Skeletal muscle cell (primary cell): ENCODE measurements at regions not wholly inside any gene's neighbourhood (a gene's known extent, or its start where the extent isn't known, plus 50 kb on each side); places are given as distances from the start of the nearest gene placed in this dataset.
A peak's percentile ranks its signal among the peaks of the same experiment; 100 is the strongest.

Experiments used
- DNase-seq: peaks from one replicate; pipeline ENCODE4 v3.0.0-alpha.2; 2010; ENCODE audit warnings: low read depth
- H3K4me3 ChIP-seq: 2 replicates; pipeline ENCODE4 v1.5.1; 2011; ENCODE audit warnings: low read depth, mild to moderate bottlenecking, control low read depth, low read length, moderate library complexity

GRCh38 chr2:43131051-43131889 is 95.1 kb downstream of the ZFP36L2 start:
- H3K4me3 ChIP-seq = no peak overlapping the region

DNA sequence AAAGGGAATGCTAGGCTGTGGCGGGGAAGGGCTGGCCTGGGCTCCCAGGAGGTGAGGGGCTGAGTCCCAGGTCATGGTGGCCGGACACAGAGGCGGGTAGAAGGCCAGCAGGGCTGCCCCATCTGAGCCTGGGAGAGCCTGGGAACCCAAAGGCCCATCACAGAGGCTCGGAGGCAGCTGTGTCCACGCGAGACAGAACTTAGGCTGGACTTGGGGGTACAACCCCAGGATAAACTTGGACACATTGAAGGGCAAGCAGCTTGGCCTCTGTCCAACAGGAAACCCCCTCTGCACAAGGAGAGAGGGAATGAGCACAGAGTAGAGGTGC is 95.9 kb downstream of the ZFP36L2 start:
- H3K4me3 ChIP-seq = no peak overlapping the region
- no peak for DNase-seq

More at GRCh38 chr2:43131051-43131889, 95.1 kb downstream of the ZFP36L2 start:
- DNase-seq = peak; percentile 58

- no peak overlapping the region for H3K4me3 ChIP-seq
- DNase-seq = no peak
Measured at GRCh38 chr2:43129676-43130547, 96.5 kb downstream of the ZFP36L2 start.

GRCh38 chr2:43128559-43128955 is 97.8 kb downstream of the ZFP36L2 start:
- no peak for DNase-seq
- H3K4me3 ChIP-seq = no peak overlapping the region

GRCh38 chr2:43127941-43128558 is 98.4 kb downstream of the ZFP36L2 start:
- H3K4me3 ChIP-seq = no peak overlapping the region
- DNase-seq = no peak

DNA sequence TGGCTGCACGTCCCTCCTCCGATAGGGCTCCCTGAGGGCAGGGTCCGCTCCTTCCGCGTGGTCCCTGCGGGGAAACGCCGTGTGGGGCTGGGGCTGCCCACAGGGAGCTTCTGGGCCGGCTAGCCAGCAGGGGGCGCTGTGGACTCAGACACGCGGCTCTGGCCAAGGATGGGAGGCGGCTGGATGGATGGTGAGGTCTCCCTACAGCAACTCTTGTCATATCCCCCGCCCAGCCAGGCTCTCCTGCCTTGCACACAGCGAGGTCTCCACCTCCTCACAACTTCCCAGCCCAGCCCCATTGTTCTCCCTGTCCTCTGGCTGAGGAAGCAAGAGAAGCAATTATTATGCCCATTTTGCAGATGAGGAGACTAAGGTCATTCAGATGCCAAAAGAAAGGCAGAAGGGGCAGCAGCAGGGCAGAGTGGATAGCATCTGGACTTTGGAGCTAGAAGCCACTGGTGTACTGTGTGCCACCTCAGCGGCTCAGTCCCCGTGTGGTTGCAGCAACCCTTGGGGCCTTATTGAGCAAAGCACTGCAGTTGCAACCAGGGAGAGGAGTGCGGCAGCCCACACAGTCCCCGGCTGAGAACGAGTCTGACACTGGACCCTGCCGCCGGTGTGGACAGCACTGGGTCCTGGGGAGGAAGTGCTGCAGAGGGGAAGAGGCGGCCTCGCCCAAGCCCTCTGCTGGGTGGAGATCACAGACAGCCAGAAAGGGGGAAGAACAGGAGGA is 99.0 kb downstream of the ZFP36L2 start:
- H3K4me3 ChIP-seq = no peak overlapping the region
- no peak for DNase-seq

GRCh38 chr2:43126817-43127207 is 99.6 kb downstream of the ZFP36L2 start:
- no peak overlapping the region for H3K4me3 ChIP-seq
- DNase-seq = no peak

DNA sequence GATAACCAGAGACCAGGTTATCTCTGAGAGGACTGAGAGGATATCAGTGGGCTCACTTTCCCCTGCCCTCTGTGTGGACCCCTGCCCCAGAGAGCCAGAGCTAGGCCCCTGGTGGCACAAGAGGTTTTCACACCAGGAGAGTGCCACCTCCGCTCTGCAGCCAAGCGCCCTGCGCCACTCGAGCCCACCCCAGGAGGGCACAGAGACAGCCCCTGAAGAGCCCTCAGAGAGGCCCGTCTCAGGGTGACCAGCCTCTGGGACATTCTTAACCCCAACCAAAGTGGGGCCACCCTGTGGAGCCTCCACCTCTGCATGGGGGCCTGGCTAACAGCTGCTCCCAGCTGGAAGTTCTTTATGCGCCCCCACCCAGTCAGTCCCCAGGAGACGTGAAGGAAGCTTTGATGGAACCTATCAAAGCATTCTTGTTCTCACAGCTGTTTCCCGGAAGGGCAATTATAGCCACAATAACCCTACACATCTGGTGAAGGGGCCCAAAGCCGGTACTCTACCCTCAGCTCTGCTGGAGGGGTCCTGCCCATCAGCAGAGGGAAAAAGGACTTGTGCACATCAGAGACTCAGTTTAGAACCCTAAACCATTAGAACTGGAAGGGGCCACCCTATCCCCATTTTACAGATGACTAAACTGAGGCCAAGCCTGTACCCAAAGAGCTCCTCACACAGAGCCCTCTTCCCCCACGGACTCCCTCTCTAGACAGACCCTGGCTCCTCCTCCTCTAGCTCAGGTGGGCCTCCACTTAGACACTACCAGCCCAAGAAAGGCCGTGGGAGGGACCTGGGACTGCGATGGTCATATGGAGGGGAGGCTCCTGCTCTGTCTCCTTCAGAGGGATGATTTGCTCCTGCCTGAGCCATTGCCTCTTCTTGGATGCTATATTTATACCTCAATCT is 101.1 kb downstream of the ZFP36L2 start:
- H3K4me3 ChIP-seq = no peak overlapping the region
- DNase-seq = no peak

GRCh38 chr2:43124687-43125057 is 101.7 kb downstream of the ZFP36L2 start:
- no peak for DNase-seq
- H3K4me3 ChIP-seq = no peak overlapping the region

- no peak overlapping the region for H3K4me3 ChIP-seq
- DNase-seq = no peak
Measured at GRCh38 chr2:43123981-43124686, 102.3 kb downstream of the ZFP36L2 start.

- no peak overlapping the region for H3K4me3 ChIP-seq
- no peak for DNase-seq
Measured at GRCh38 chr2:43123486-43123885, 102.9 kb downstream of the ZFP36L2 start.

- H3K4me3 ChIP-seq = no peak overlapping the region
- no peak for DNase-seq
Measured at GRCh38 chr2:43123028-43123427, 103.4 kb downstream of the ZFP36L2 start.

GRCh38 chr2:43121580-43122314 is 104.7 kb downstream of the ZFP36L2 start:
- no peak overlapping the region for H3K4me3 ChIP-seq
- DNase-seq = no peak

DNA sequence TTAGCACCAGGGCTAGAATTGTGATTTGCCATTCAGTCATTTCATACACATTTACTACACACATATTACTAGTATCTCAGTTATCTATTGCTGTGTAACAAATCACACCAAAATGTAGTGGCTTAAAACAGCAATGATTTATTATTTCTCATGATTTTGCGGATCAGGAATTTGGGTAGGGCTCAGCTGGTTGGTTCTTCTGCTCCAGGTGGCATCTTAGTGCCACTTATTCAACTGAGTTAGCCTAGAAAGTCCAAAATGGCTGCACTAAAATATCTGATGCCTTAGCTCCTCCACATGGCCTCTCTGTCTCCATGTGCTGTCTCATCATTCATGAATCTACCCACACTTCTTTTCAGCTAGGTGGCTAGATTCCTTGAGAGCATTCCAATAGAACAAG is 107.1 kb downstream of the ZFP36L2 start:
- no peak overlapping the region for H3K4me3 ChIP-seq
- DNase-seq = no peak

DNA sequence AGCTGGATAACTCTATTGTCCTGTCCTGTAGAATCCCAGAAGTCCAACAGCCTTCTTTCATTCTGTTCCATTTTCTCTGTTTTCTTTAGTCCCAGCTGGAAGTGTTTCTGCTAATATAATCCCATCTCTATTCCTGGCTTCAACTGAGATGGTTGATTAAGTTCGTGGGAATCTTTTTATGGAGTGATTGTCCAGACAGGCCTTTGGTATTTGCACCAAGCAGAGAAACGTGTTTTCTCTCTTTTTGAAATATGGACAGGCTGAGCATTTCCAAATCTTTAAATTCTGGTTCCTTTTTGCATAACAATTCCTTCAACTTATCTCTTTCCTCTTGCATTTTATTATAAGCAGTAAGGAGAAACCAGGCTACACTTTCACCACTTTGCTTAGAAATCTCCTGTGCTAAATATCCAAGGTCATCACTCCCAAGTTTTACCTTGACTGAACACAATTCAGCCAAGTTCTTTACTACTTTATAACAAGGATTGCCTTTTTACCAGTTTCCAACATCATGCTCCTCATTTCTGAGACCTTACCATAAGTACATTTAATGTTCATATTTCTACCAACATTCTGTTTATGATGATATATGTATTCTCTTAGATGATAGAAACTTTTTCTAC is 108.8 kb downstream of the ZFP36L2 start:
- DNase-seq = no peak
- no peak overlapping the region for H3K4me3 ChIP-seq

GRCh38 chr2:43116988-43117387 is 109.4 kb downstream of the ZFP36L2 start:
- DNase-seq = no peak
- no peak overlapping the region for H3K4me3 ChIP-seq

GRCh38 chr2:43115881-43116280 is 110.5 kb downstream of the ZFP36L2 start:
- DNase-seq = no peak
- H3K4me3 ChIP-seq = no peak overlapping the region
